GM19467 (cell line): ENCODE measurements at regions not wholly inside any gene's neighbourhood (a gene's known extent, or its start where the extent isn't known, plus 50 kb on each side); places are given as distances from the start of the nearest gene placed in this dataset.

ENCODE experiments used
- ATAC-seq: cut with Tn5 transposase; IDR thresholded peaks from one replicate; pipeline ENCODE4 v1.9.1; 2021; ENCODE audit warnings: mild to moderate bottlenecking, moderate library complexity; ENCODE audit not compliant: unreplicated experiment

DNA sequence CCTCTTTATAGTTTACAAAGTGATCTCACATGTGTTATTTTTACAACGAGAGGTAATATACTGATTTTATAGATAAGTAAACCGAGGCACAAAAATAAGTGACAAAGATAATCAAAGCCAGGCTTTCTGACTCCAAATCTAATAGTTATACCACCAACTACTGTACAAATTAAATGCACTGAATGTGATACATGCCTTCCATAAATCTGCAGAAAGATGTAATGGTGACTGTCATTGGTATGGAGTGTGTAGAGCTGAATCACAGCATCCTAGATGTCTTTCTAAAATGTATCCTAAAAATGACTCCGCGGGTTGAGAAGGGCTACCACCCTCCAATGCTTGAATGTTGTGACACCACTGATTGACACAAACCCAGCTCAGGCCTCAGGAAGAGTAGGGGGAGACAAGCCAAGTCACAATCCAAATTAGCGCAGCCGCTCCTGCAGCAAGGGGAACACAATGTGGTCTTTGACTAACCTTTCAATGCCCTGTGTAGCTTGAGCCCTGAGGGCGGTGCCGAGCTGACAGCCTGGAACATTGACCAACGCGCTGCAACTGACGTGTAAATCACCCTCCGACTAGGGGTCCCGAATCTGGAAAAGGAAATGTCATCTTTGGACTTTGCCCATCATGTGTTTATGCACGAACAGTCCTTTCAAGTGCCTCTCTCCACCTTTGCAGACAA, 136.8 kb downstream of the OLIG3 start:
- ATAC-seq: no peak

DNA sequence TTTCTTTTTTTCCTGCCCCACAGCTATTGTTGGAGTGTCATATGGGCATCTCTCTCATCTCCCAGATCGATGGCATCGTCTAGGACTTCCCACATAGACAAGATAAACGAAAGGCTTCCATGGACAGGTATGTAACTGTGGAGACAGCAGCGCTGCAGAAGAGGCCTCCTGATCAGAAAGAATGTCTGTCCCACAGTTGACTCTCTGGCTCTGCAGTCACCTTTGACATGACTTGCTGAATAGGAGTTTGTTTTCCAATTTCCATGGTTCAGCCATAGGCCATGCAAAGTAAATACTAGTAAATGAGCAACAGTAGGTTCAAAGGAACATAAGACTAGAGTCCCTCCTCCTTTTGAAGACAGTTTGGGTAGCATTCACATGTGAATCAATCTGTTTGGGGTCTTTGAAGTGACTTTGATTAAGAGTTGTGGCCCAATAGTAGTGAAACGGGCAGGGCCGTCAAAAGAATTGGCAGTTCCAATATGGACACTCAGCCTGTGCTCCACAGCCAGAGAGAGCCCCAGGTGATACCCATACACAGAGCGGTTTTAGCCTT, 134.7 kb upstream of the IFNGR1 start:
- no peak for ATAC-seq

GRCh38 chr6:137353346-137353745, 134.2 kb upstream of the IFNGR1 start:
- no peak for ATAC-seq

DNA sequence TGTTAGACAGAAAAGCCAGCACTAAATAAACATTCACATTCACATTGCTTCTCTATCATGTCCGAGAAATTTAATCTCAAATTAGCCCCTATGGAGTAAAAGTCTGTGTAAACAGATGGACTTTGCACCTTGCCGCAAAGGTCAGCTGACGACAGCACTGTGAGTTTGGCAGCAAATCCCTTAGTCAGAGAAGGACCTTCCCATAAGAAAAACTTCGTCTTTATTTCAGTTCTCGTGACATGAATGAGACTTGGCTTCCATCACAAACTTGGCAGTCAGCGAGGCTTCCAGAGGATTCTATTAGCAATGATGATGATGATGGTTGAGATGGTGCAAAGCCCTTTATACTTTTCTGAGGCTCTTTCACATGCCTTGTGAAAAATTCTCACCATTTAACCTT, 133.7 kb upstream of the IFNGR1 start:
- no peak for ATAC-seq

DNA sequence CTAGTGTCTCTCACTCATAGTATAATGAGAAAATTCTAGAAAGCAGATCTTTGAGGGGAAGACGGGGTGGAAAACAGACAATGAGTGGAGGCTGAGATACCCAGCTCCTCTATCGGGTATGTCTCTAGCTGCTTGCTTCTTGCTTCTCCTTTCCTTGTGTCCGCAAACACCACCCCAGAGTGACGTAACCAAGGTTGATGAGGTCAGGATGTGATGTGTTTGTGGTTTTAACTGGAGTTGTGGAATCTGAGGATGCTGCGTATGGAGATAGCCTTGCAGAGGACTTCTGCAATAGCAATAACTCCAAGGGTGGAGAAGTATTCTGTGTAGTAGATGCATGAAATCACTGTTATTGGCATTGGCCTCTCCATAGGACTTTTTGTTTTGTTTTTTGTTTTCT, 132.7 kb upstream of the IFNGR1 start:
- no peak for ATAC-seq

GRCh38 chr6:137350857-137351256, 131.7 kb upstream of the IFNGR1 start:
- no peak for ATAC-seq

- no peak for ATAC-seq
These were observed 131.0 kb upstream of the IFNGR1 start for GRCh38 chr6:137349856-137350830.

DNA sequence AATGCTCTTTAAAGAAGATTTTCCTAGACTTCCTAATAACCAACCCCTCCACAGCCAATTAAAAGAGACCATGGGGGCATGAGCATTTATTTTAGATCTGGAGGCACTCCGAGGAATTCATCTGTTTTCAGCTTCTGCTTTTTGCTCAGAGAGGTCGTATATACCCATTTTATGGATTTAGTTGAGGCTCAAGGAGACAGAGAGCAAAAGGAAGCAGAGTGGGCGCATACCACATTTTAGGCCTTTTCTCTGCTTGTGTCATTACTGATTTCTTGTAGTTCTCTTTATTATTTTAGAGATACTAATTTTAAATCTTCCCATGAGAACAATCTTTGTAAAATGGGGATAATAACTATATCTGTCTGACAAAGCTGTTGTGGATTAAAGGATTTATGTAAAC, 129.6 kb upstream of the IFNGR1 start:
- no peak for ATAC-seq

DNA sequence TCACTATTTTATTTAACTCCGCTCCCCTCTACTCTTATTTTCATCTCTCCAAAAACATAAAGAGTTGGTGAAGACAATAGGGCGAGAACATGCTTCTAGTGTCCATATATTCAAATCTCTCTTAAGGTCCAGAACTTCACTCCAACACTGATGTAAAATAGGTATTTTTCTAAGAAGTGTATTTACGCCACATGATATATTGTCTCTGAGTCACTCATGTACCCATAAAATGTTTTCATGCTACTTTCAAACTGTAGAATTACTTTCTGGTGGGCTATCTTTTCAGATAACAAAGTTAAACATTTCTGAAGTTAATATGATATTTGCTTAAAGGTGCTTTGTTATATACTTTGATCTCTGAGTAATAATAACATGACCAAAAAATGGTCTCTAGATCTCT, 124.1 kb upstream of the IFNGR1 start:
- no peak for ATAC-seq

DNA sequence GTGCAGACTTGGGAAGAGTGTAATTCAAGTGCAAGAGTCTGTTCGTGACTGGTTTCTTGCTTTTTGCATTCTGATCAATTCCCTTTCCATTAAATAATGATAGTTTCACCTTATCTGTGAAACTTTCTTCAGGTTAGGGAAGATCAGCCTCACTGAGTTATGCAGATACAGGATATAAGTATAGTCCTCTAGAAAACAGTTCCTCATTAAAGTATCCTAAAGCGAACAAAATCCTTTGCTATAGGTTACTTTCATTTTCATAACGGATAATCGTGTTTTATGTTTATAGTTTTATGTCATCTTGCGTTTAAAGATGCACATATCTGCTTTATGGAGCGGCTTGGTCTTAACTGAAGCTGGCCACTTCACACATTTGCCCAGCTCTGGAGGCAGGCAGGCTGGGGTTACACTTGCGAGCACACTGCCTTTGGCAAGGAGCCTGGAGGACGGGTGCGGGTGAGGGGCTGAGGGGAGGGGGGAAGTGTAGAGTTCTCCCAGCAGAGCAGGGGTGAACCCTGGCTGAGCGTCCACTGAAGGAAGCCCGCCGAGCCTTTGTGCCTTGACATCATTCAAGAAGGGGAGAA, 123.5 kb upstream of the IFNGR1 start:
- ATAC-seq: no peak

DNA sequence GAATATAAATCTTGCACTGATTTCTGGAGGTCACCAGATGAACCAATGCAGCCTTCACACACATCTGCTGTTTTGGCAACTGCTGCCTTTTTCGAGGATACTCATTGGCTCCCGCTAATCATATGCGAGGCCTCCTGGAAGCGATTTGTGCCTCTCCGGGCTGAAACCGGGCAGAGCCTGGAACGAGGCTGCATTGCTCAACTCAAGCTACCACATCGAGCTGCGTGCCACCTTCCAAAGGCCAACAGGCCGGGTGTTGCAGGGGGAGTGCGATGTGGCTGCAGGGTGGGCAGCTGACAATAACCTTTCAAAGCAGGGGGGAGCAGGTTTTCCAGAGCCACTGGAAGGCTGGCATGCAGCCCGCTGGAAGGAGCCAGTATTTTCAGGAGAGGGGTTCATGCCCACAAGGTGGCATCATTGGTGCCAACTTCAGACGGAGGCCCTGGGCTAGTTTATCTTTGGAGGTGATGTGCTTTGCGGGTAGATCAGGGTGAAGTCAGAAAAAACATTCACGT, 122.6 kb upstream of the IFNGR1 start:
- no peak for ATAC-seq

DNA sequence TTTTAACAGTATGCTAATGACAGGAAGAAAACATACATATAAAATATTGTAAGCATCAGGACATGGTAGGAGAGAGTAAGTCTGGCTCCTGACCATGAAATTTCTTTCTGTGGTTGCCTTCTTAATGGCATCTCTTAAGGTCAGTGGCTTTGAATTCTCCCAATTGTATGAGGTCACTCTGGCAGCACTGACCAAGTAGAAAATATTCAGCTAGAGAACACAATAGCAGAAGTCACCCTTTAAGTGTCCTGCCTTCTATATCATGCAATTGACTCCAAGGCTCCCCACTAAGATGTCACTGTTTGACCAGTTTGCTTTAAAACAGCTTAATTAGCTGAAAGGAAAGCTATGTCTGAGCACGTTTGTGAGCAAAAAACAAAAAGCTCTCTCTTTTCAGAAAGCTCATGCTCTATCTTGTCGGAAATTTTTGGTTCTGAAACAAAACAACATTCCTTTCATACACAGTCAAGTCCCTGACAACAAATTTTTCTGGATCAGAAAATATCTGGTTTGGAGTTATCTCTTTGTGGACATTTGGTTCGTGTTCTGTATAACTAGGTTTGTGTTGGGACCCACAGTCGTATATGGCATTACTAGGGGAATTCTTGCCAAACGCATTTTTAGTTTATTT, 120.9 kb upstream of the IFNGR1 start:
- ATAC-seq: no peak

DNA sequence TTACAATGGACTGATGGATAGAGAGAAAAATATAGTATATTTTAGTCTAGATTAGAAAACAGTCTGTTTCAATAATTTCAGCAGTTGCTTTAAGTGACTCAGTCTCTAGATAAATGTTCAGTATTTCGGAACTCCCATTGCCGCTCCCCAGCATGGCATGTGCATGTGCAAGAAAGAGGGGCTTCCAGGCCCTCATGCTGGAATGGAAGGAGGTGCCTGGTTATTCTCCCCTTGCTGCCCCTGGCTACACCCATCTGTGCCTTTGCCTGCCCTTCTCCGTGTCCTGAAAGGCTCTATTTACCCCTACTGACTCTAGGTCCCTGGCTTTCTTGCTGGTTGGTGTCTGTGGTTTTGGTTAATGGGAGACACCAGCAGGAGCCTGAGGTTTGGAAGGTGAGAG, 115.7 kb upstream of the IFNGR1 start:
- no peak for ATAC-seq

GRCh38 chr6:137334094-137334493, 114.9 kb upstream of the IFNGR1 start:
- no peak for ATAC-seq

DNA sequence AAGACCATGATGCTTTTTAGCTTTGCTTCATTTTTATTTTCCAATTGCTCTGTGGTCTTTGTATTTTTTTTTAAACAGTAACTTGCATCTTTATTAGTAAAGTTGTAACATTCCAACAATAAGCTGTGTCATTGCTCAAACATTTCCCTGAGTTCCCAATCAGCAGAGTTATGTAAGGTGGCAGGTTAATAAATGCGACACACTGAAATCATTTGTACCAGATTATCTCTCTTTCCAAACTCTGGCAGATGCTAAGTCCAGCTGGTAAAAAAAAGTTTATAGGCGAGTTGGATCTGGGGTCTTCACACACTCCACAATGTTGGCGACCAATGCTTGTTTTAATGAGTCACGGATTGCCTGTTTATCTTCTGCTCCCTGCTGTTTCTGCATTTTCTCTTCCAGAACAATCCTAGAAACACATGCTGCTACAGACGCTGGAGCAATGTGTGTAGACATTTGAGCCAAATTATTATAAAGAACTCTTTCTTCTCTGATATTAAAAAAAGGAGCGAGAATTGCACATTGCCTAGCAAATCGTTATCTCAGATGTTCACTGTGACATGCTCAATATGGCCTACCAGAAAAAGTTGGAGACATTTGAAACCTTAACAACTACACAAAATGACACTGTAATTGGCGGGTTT, 113.6 kb upstream of the IFNGR1 start:
- ATAC-seq: no peak

GRCh38 chr6:137323860-137324259, 104.7 kb upstream of the IFNGR1 start:
- no peak for ATAC-seq

DNA sequence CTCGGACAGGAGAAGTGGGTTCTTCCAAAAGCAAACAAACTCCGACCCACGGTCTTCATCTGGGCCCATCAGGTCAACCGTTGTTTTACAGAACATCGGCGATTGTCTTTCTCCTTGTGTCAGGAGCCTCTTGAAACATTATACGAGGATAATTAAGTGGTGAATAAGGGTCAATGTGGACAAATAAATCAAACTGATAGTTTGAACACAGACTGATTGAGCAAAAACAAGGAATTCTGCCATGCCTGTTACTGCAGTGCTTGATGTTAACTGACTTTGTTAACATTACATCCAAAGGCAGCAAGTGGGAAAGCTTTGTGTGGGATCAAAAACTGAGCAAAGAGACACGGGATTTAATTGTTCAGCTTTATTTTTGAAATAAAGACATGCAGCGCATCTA, 101.1 kb upstream of the IFNGR1 start:
- ATAC-seq: no peak

DNA sequence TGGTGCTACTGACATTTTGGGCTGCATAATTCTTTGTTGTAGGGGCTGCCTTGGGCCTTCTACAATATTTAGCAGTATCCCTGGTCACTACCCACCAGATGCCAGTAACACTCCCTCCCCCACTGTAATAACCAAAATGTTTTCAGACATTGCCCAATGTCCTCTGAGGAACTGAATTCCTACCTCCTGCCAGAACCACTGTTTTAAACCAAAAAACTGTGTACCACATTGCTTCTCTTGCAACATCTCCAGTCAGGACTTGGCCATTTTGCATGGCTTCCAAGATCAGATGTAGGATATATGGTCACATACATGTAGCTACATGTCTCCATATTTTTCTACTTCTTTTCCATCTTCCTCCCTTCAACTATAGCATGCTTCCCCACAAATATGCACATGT, 97.4 kb upstream of the IFNGR1 start:
- no peak for ATAC-seq

- ATAC-seq: no peak
These were observed 95.9 kb upstream of the IFNGR1 start for GRCh38 chr6:137315081-137315480.
